HUES6 (cell line): ENCODE measurements at regions not wholly inside any gene's neighbourhood (a gene's known extent, or its start where the extent isn't known, plus 50 kb on each side); places are given as distances from the start of the nearest gene placed in this dataset.

Experiments
- H3K27ac ChIP-seq: 2 replicates; pipeline ENCODE4 v1.7.0; 2013; ENCODE audit warnings: low read depth, mild to moderate bottlenecking, low read length, inconsistent platforms
- H3K27me3 ChIP-seq: 2 replicates; pipeline ENCODE4 v1.6.1; 2013; ENCODE audit warnings: low read length; ENCODE audit not compliant: control insufficient read depth, insufficient read depth
- H3K36me3 ChIP-seq: 2 replicates; pipeline ENCODE4 v1.6.1; 2013; ENCODE audit warnings: low read length; ENCODE audit not compliant: control insufficient read depth, insufficient read depth
- H3K4me1 ChIP-seq: 2 replicates; pipeline ENCODE4 v1.6.1; 2013; ENCODE audit warnings: low read length; ENCODE audit not compliant: control insufficient read depth, insufficient read depth
- H3K4me3 ChIP-seq: 2 replicates; pipeline ENCODE4 v1.5.1; 2013; ENCODE audit warnings: low read depth, low read length
- H3K9ac ChIP-seq: one replicate; pipeline ENCODE4 v1.6.1; 2013; ENCODE audit warnings: mild to moderate bottlenecking, low read length
- H3K9me3 ChIP-seq: 2 replicates; pipeline ENCODE4 v1.6.1; 2013; ENCODE audit warnings: low read depth, low read length; ENCODE audit not compliant: control insufficient read depth, insufficient read depth

GRCh38 chr15:95845862-95846515, 484.5 kb upstream of the NR2F2 start:
- Histone ChIP-seq H3K36me3 (no peaks in the 10 kb centered on the region), H3K27ac (no peak overlapping the region), H3K4me1 (peaks cover 7% of the 10 kb centered on the region; the same call in 1 of the 2 replicates), H3K27me3 (no peaks in the 10 kb centered on the region), H3K9me3 (no peaks in the 10 kb centered on the region), H3K9ac (no peak overlapping the region), H3K4me3 (no peak overlapping the region)

- peaks cover 7% of the 10 kb centered on the region; the same call in 1 of the 2 replicates for H3K4me1 ChIP-seq
- H3K9me3 ChIP-seq = no peaks in the 10 kb centered on the region
- H3K27ac ChIP-seq = no peak overlapping the region
- no peak overlapping the region for H3K9ac ChIP-seq
- no peaks in the 10 kb centered on the region for H3K27me3 ChIP-seq
- no peak overlapping the region for H3K4me3 ChIP-seq
- H3K36me3 ChIP-seq = no peaks in the 10 kb centered on the region
Measured at GRCh38 chr15:95848126-95848525, 482.4 kb upstream of the NR2F2 start.

GRCh38 chr15:95850837-95851236, 479.7 kb upstream of the NR2F2 start:
- H3K36me3 ChIP-seq = no peaks in the 10 kb centered on the region
- H3K27me3 ChIP-seq = no peaks in the 10 kb centered on the region
- no peak overlapping the region for H3K4me3 ChIP-seq
- H3K4me1 ChIP-seq = peaks cover 4% of the 10 kb centered on the region; the same call in 1 of the 2 replicates
- no peak overlapping the region for H3K9ac ChIP-seq
- no peaks in the 10 kb centered on the region for H3K9me3 ChIP-seq
- H3K27ac ChIP-seq = no peak overlapping the region

GRCh38 chr15:95853350-95853749, 477.1 kb upstream of the NR2F2 start:
- no peak overlapping the region for H3K9ac ChIP-seq
- no peak overlapping the region for H3K27ac ChIP-seq
- no peaks in the 10 kb centered on the region for H3K27me3 ChIP-seq
- H3K4me1 ChIP-seq = no peaks in the 10 kb centered on the region
- H3K9me3 ChIP-seq = no peaks in the 10 kb centered on the region
- H3K36me3 ChIP-seq = no peaks in the 10 kb centered on the region
- no peak overlapping the region for H3K4me3 ChIP-seq

DNA sequence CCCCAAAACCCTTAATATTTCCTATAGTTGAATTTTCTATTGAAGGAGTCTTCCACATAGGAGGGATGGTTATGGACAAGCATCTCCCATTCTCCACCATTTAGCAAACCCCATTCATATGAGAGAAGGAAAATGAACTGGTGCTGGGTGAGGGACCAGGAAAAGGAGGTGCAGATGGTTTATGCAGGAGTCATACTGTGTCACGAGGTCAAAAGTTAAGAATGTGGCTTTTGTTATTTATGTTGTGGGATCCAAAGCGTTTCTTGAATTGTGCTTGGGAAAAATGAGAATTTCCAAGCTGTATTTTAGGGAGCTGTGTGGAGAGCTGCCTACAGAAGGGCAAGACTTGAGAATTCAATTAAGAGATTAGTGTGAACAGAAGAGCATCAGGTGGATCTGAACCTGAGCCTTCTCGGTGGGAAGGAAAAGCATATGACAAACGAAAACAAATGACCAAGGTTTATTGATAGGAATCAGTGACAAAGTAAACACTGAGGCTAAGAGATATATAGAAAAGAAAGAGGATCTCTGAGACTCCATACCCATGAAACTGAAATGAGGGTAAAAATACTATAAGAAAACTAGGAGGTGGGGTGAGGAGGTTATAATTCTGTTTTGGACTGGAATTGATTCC, 473.3 kb upstream of the NR2F2 start:
- H3K36me3 ChIP-seq = no peaks in the 10 kb centered on the region
- H3K4me3 ChIP-seq = no peak overlapping the region
- H3K9ac ChIP-seq = no peak overlapping the region
- H3K27me3 ChIP-seq = no peaks in the 10 kb centered on the region
- no peak overlapping the region for H3K27ac ChIP-seq
- no peaks in the 10 kb centered on the region for H3K4me1 ChIP-seq
- no peaks in the 10 kb centered on the region for H3K9me3 ChIP-seq

DNA sequence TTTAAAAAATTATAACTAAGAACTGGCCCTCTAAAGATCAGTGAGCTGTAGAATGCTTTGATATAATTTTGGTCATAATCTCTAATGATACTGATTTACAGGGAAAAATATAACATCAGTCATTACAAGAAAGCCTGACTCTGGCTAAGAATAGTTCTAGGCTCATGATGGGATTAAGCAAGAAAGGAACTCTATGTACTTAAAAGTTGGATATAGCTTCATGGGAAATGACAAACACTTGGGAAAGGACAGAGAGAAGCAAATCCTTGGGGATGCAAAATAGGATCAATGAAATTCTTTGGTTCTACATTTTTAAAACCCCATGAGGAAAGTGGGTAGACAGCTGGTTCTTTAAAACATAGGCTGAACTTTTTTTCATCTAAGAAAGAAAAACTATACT, 472.7 kb upstream of the NR2F2 start:
- Histone ChIP-seq H3K27me3 (no peaks in the 10 kb centered on the region), H3K4me1 (no peaks in the 10 kb centered on the region), H3K27ac (no peak overlapping the region), H3K9me3 (no peaks in the 10 kb centered on the region), H3K9ac (no peak overlapping the region), H3K4me3 (no peak overlapping the region), H3K36me3 (no peaks in the 10 kb centered on the region)

DNA sequence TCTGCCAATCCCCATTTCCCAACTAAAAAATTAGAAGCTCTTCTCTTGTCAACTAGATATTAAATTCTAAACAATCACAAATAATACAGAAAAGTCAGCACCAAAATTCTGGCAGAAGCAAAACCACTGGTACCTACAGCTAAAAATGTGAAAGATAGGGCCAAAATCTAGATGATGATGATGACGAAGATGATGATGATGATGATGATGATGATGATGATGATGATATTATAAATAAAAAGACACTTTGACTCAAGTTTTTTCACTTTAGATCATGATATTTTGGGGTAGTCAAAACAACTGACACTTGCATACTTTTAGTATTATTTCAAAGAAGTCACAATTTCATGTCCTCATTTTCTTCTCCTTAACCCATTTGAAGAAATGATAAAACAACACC, 470.1 kb upstream of the NR2F2 start:
- Histone ChIP-seq H3K9me3 (no peaks in the 10 kb centered on the region), H3K4me3 (no peak overlapping the region), H3K27ac (no peak overlapping the region), H3K4me1 (no peaks in the 10 kb centered on the region), H3K36me3 (no peaks in the 10 kb centered on the region), H3K9ac (no peak overlapping the region), H3K27me3 (no peaks in the 10 kb centered on the region)

DNA sequence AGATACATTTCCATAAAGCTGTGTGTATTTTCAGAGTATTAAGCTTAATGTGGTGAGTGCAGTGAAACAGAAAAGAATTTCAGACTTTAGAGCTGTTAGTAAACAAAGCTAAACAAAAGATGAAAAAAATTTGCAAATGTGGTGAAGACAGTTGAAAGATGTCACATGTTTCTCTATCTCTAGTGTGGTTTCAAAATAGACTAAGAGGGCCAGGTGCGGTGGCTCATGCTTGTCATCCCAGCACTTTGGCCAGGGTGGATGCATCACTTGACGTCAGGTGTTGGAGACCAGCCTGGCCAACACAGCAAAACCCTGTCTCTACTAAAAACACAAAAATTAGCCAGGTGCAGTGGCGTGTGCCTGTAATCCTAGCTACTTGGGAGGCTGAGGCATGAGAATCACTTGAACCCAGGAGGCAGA, 466.0 kb upstream of the NR2F2 start:
- H3K4me3 ChIP-seq = no peak overlapping the region

DNA sequence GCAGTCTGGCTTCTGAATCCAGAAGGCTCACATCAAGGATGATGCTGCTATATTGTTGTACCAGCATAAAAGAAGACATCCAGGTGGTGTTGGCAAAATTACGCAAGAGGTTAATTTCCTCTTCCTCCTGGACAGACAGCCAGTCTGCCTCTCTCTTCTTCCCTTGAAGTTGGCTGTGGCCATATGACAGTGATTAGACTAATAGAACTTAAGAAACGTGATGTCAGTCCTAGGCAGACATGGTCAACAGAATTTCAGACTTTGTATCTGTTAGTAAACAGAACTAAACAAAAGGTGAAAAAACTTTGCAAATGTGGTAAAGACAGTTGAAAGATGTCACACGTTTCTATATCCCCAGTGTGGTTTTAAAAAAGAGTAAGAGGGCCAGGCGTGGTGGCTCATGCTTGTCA, 465.2 kb upstream of the NR2F2 start:
- Histone ChIP-seq H3K4me1 (no peaks in the 10 kb centered on the region), H3K27me3 (no peaks in the 10 kb centered on the region; the same call in 1 of the 2 replicates), H3K4me3 (no peak overlapping the region), H3K9ac (no peak overlapping the region), H3K27ac (no peak overlapping the region), H3K36me3 (no peaks in the 10 kb centered on the region), H3K9me3 (no peaks in the 10 kb centered on the region)

More for the DNA sequence above, 466.0 kb upstream of the NR2F2 start:
- no peak overlapping the region for H3K27ac ChIP-seq
- H3K9ac ChIP-seq = no peak overlapping the region
- H3K9me3 ChIP-seq = no peaks in the 10 kb centered on the region
- no peaks in the 10 kb centered on the region; the same call in 1 of the 2 replicates for H3K27me3 ChIP-seq
- H3K36me3 ChIP-seq = no peaks in the 10 kb centered on the region
- H3K4me1 ChIP-seq = no peaks in the 10 kb centered on the region

- no peaks in the 10 kb centered on the region for H3K9me3 ChIP-seq
- no peak overlapping the region for H3K4me3 ChIP-seq
- H3K4me1 ChIP-seq = no peaks in the 10 kb centered on the region
- H3K27me3 ChIP-seq = no peaks in the 10 kb centered on the region; the same call in 1 of the 2 replicates
- H3K36me3 ChIP-seq = no peaks in the 10 kb centered on the region
- H3K9ac ChIP-seq = no peak overlapping the region
- H3K27ac ChIP-seq = no peak overlapping the region
Measured at GRCh38 chr15:95866711-95867440, 463.6 kb upstream of the NR2F2 start.

DNA sequence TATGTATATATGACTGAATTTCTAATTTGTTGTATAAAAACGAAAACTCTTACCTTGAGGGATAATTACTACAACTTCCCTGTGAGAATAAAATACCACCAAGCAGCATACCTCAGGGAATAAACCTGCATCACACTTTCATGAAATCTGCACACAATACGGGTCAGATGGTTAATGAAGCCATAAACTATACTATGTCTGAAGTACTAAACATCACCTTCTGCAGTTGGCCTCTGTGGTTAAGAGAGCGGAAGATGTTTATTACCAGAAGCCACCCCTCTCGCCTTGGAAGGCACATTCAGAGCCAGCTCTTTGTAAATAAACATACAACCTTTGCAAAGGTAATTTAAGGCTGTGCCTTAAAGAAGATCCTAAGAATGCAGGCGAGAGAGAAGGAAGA, 462.1 kb upstream of the NR2F2 start:
- Histone ChIP-seq H3K9ac (no peak overlapping the region), H3K4me1 (no peaks in the 10 kb centered on the region), H3K9me3 (no peaks in the 10 kb centered on the region), H3K27me3 (no peaks in the 10 kb centered on the region; the same call in 1 of the 2 replicates), H3K4me3 (no peak overlapping the region), H3K36me3 (no peaks in the 10 kb centered on the region), H3K27ac (no peak overlapping the region)
